K562 (cell line): ENCODE measurements at regions not wholly inside any gene's neighbourhood (a gene's known extent, or its start where the extent isn't known, plus 50 kb on each side); places are given as distances from the start of the nearest gene placed in this dataset.

ENCODE experiments used
- ATAC-seq: fragments of 200-7000 bp; cut with Tn5 transposase; 3 replicates; pipeline ENCODE4 v1.9.1; 2020; ENCODE audit warnings: moderate library complexity
- BruUV-seq: library from RNA; stranded (reverse); fragments of 400-500 nt; replicated peaks from 2 replicates; lab custom pipeline; 2021; lab: Mats Ljungman, UMichigan
- CTCF ChIA-PET: fragments of 300-600 bp; formaldehyde crosslinking; extraction: SDS; loops from one replicate; lab custom pipeline; 2021; ENCODE audit warnings: low intra/inter-chr PET ratio; lab: Yijun Ruan, JAX
- POLR2A ChIA-PET: fragments of 300-600, 350-650 bp; sonication (Branson Sonifier 250); formaldehyde crosslinking; extraction: SDS; loops from one replicate; lab custom pipeline; 2021; ENCODE audit warnings: antibody characterized with exemption, inconsistent platforms; lab: Yijun Ruan, JAX
- DNase-seq, 4 experiments: peaks; one replicate each; pipeline versions ENCODE4 v3.0.0 to v3.0.0-alpha.2; 2011 to 2018; ENCODE audit warnings: low spot score in 3 of 4, mixed read lengths in 3 of 4; ENCODE audit errors: extremely low read depth in 1 of 4
- FAIRE-seq: peaks from 2 replicates; lab custom pipeline; 2011; peaks lifted over from hg19 to GRCh38; lab: Jason Lieb, UNC
- H2AFZ ChIP-seq: 2 replicates; pipeline ENCODE4 v1.6.0; 2011; ENCODE audit warnings: low read depth, low read length, control low read depth, inconsistent platforms
- H3K27ac ChIP-seq: fragments of 200-600 bp; 3 replicates; pipeline ENCODE4 v1.8.0; 2011; ENCODE audit warnings: low read depth, mild to moderate bottlenecking, control low read depth, inconsistent platforms, low read length, moderate library complexity, mixed read lengths; ENCODE audit errors: extremely low read depth
- H3K27me3 ChIP-seq, 2 experiments: fragments of 300-600 bp in 1 of 2; 2 replicates in 1 of 2; 3 replicates in 1 of 2; pipeline versions ENCODE4 v1.6.0 to v1.8.0; 2011; ENCODE audit warnings: inconsistent platforms in 2 of 2, low read length in 2 of 2, mild to moderate bottlenecking in 1 of 2, mixed read lengths in 1 of 2, moderate library complexity in 1 of 2; ENCODE audit not compliant: control insufficient read depth in 2 of 2, insufficient read depth in 2 of 2
- H3K36me3 ChIP-seq: fragments of 300-600 bp; 3 replicates; pipeline ENCODE4 v1.8.0; 2011; ENCODE audit warnings: mild to moderate bottlenecking, low read length, inconsistent platforms; ENCODE audit not compliant: control insufficient read depth, insufficient read depth
- H3K4me1 ChIP-seq, 2 experiments: fragments of 200-600 bp in 1 of 2; replicated peaks in 1 of 2; 2 replicates in 1 of 2; 3 replicates in 1 of 2; pipeline versions ENCODE4 v1.5.1 to v1.8.0; 2011; ENCODE audit warnings: inconsistent platforms in 2 of 2, low read length in 2 of 2, mild to moderate bottlenecking in 1 of 2, mixed read lengths in 1 of 2, moderate library complexity in 1 of 2; ENCODE audit not compliant: control insufficient read depth in 2 of 2, insufficient read depth in 2 of 2
- H3K4me2 ChIP-seq: 2 replicates; pipeline ENCODE4 v1.6.1; 2011; ENCODE audit warnings: low read length, control low read depth, inconsistent platforms, mixed read lengths; ENCODE audit not compliant: insufficient read depth
- H3K4me3 ChIP-seq: fragments of 200-600 bp; sonication (generic), shearing (Covaris generic); 2 replicates; pipeline ENCODE4 v1.5.1; 2016; ENCODE audit warnings: control low read depth, inconsistent platforms
- H3K79me2 ChIP-seq: fragments of 200-600 bp; 3 replicates; pipeline ENCODE4 v1.8.0; 2011; ENCODE audit warnings: low read length, inconsistent platforms; ENCODE audit not compliant: control insufficient read depth, insufficient read depth
- H3K9ac ChIP-seq, 2 experiments: 2 replicates each; pipeline versions ENCODE4 v1.6.0 to v1.6.1; 2011; ENCODE audit warnings: low read depth in 2 of 2, low read length in 2 of 2, control low read depth in 1 of 2, inconsistent platforms in 1 of 2, mild to moderate bottlenecking in 1 of 2, mixed read lengths in 1 of 2; ENCODE audit not compliant: insufficient read depth in 1 of 2
- H3K9me1 ChIP-seq: one replicate; pipeline ENCODE4 v1.6.0; 2011; ENCODE audit warnings: inconsistent platforms, mild to moderate bottlenecking, low read length, moderate library complexity; ENCODE audit not compliant: control insufficient read depth, insufficient read depth
- H3K9me3 ChIP-seq: replicated peaks from 2 replicates; pipeline ENCODE4 v1.5.1; 2011; ENCODE audit warnings: low read depth, low read length, inconsistent platforms; ENCODE audit not compliant: control insufficient read depth, insufficient read depth
- H4K20me1 ChIP-seq: replicated peaks from 2 replicates; pipeline ENCODE4 v1.6.1; 2011; ENCODE audit warnings: low read length, inconsistent platforms, mixed read lengths; ENCODE audit not compliant: control insufficient read depth, insufficient read depth
- FIP1L1 ChIP-seq: fragments of 200-400 bp; formaldehyde crosslinking; IDR thresholded peaks from 2 replicates; pipeline ENCODE4 v1.6.1; 2018; ENCODE audit warnings: mild to moderate bottlenecking, low read depth, low read length; ENCODE audit not compliant: poor library complexity, severe bottlenecking
- GMEB1 ChIP-seq: fragments of 250-450 bp; sonication (Bioruptor Pico); IDR thresholded peaks from 2 replicates; pipeline ENCODE4 v1.4.0; 2020; ENCODE audit warnings: mild to moderate bottlenecking
- HMG20B ChIP-seq: fragments of 250-450 bp; sonication (Bioruptor Pico); IDR thresholded peaks from 2 replicates; pipeline ENCODE4 v1.5.0; 2021; ENCODE audit warnings: mild to moderate bottlenecking
- HNRNPL ChIP-seq: fragments of 200-400 bp; formaldehyde crosslinking; IDR thresholded peaks from 2 replicates; pipeline ENCODE4 v1.6.1; 2017; ENCODE audit warnings: low read depth, mild to moderate bottlenecking, low read length
- POLR2AphosphoS5 ChIP-seq: IDR thresholded peaks from 2 replicates; pipeline ENCODE4 v1.6.1; 2011; ENCODE audit warnings: mild to moderate bottlenecking, low read depth, low read length, moderate library complexity; ENCODE audit not compliant: control insufficient read depth, insufficient read depth
- POLR2G ChIP-seq: fragments of 200-400 bp; formaldehyde crosslinking; IDR thresholded peaks from 2 replicates; pipeline ENCODE4 v1.6.1; 2017; ENCODE audit warnings: low read depth, mild to moderate bottlenecking, antibody characterized with exemption, low read length, moderate library complexity
- STAG1 ChIP-seq: sonication (generic); formaldehyde crosslinking; IDR thresholded peaks from 2 replicates; pipeline ENCODE4 v1.5.0; 2020; ENCODE audit warnings: missing genetic modification reagents, borderline replicate concordance
- WGBS: fragments of 100-300 bp; shearing (Covaris generic); methylation state at CpG from one replicate; pipeline ENCODE4 v1.1.6; 2016; ENCODE audit warnings: low coverage, mixed read lengths; ENCODE audit not compliant: insufficient coverage; ENCODE audit errors: missing lambda C conversion rate; 5-methylcytosine and 5-hydroxymethylcytosine counted together
- in situ Hi-C: fragments of 300-500 bp; cut with MboI; formaldehyde crosslinking; loops from 4 replicates; pipeline ENCODE4 v1.15.0; 2018; ENCODE audit warnings: inconsistent platforms, mixed read lengths
- intact Hi-C: fragments of 100-400 bp; cut with micrococcal nuclease; formaldehyde crosslinking; loops from 2 replicates; pipeline ENCODE4 v1.14.2; 2022

GRCh38 chr20:48166082-48166835 lies 381.0 kb upstream of the SULF2 start (continued):
- TF ChIP-seq FIP1L1 = no peak
- TF ChIP-seq HMG20B (CRISPR knock-in tag) = no peak
- TF ChIP-seq HNRNPL = no peak
- no peak for TF ChIP-seq GMEB1
- TF ChIP-seq STAG1 (CRISPR knock-in tag) = no peak
- no peak for TF ChIP-seq POLR2G

GRCh38 chr20:48165401-48165685 lies 380.1 kb upstream of the SULF2 start:
- no peak overlapping the region for H3K27ac ChIP-seq
- TF ChIP-seq POLR2AphosphoS5 = no peak
- TF ChIP-seq, all 486 proteins: peak for 0
- CTCF ChIA-PET = no interaction called here
- Histone ChIP-seq H3K9ac (no peak overlapping the region), H3K4me2 (no peak overlapping the region), H2AFZ (no peak overlapping the region), H3K4me3 (no peak overlapping the region), H3K9me3 (no peaks in the 10 kb centered on the region), H3K36me3 (no peaks in the 10 kb centered on the region), H3K27me3 (peaks cover 7 to 45% of the 10 kb centered on the region in 2 experiments; a peak in 2 of 5 replicates), H3K4me1 (no peaks in the 10 kb centered on the region), H4K20me1 (no peaks in the 10 kb centered on the region; the same call in none of the 2 replicates), H3K9me1 (no peaks in the 10 kb centered on the region), H3K79me2 (no peaks in the 10 kb centered on the region)
- FAIRE-seq (no peak), DNase-seq (no peak), ATAC-seq (no peak)
- POLR2A ChIA-PET = interaction anchor here (0.6 kb wide), 2 partner anchors 22 to 496 kb away, joined by 3 read pairs; no protein-coding TSS in a partner anchor
- no TSS peak for BruUV-seq
- in situ Hi-C loops = no loop called here
- intact Hi-C loops = no loop called here
- 5% methylated on average over 9 of the region's 9 CpGs for WGBS
